H1 (cell line): ENCODE measurements at regions not wholly inside any gene's neighbourhood (a gene's known extent, or its start where the extent isn't known, plus 50 kb on each side); places are given as distances from the start of the nearest gene placed in this dataset.

ENCODE experiments used
- CBX5 ChIP-seq: fragments of 300-800, 300-1000 bp; sonication (generic); IDR thresholded peaks from 2 replicates; pipeline ENCODE4 v1.7.1; 2016; ENCODE audit warnings: antibody characterized with exemption, low read length, low read depth
- FOSL1 ChIP-seq: IDR thresholded peaks from 2 replicates; pipeline ENCODE4 v1.6.1; 2011; ENCODE audit warnings: mild to moderate bottlenecking, low read depth, low read length, moderate library complexity; ENCODE audit not compliant: insufficient read depth
- NANOG ChIP-seq: IDR thresholded peaks from 2 replicates; pipeline ENCODE4 v1.6.1; 2011; ENCODE audit warnings: low read length, low read depth, mild to moderate bottlenecking, inconsistent platforms; ENCODE audit not compliant: insufficient read depth, poor library complexity, severe bottlenecking
- RBBP5 ChIP-seq: IDR thresholded peaks from 2 replicates; pipeline ENCODE4 v1.7.1; 2012; ENCODE audit warnings: low read depth, mild to moderate bottlenecking, inconsistent platforms, low read length, moderate library complexity, borderline replicate concordance
- SIN3A ChIP-seq, 2 experiments: IDR thresholded peaks in 1 of 2; conservative IDR thresholded peaks in 1 of 2; 2 replicates each; pipeline ENCODE4 v1.6.1; 2011 to 2012; ENCODE audit warnings: low read length in 2 of 2, improper control_type of control experiment in 1 of 2, low read depth in 1 of 2, mild to moderate bottlenecking in 1 of 2
- TF ChIP-seq, protein P1 (sequence below): fragments of 300-600 bp; sonication (generic); IDR thresholded peaks from 2 replicates; pipeline ENCODE4 v1.7.1; 2012; ENCODE audit warnings: low read length, moderate library complexity, mild to moderate bottlenecking, inconsistent platforms; ENCODE audit not compliant: insufficient replicate concordance
- TF ChIP-seq, protein P2 (sequence below): IDR thresholded peaks from 2 replicates; pipeline ENCODE4 v1.6.1; 2011; ENCODE audit warnings: low read length, improper control_type of control experiment

DNA sequence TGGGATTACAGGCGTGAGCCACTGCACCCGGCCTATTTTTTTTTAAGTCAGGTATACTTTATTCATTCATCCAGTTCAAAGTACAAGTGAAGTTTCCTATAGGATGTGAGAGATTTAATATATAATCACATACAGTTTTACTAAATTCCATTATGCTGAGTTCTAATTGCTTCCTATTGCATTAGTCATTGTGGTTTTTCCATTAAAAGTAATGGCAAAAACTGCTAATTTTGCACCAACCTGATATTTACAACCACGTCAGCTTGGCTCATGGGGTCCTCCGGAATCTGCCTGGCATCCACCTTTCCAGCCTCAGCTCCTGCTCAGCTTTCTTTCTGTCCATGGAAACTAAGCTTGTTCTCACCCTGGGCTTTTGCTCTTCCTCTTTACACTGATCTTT lies 67.0 kb upstream of the CSRP2 start (continued):
- TF ChIP-seq, protein P1, sequence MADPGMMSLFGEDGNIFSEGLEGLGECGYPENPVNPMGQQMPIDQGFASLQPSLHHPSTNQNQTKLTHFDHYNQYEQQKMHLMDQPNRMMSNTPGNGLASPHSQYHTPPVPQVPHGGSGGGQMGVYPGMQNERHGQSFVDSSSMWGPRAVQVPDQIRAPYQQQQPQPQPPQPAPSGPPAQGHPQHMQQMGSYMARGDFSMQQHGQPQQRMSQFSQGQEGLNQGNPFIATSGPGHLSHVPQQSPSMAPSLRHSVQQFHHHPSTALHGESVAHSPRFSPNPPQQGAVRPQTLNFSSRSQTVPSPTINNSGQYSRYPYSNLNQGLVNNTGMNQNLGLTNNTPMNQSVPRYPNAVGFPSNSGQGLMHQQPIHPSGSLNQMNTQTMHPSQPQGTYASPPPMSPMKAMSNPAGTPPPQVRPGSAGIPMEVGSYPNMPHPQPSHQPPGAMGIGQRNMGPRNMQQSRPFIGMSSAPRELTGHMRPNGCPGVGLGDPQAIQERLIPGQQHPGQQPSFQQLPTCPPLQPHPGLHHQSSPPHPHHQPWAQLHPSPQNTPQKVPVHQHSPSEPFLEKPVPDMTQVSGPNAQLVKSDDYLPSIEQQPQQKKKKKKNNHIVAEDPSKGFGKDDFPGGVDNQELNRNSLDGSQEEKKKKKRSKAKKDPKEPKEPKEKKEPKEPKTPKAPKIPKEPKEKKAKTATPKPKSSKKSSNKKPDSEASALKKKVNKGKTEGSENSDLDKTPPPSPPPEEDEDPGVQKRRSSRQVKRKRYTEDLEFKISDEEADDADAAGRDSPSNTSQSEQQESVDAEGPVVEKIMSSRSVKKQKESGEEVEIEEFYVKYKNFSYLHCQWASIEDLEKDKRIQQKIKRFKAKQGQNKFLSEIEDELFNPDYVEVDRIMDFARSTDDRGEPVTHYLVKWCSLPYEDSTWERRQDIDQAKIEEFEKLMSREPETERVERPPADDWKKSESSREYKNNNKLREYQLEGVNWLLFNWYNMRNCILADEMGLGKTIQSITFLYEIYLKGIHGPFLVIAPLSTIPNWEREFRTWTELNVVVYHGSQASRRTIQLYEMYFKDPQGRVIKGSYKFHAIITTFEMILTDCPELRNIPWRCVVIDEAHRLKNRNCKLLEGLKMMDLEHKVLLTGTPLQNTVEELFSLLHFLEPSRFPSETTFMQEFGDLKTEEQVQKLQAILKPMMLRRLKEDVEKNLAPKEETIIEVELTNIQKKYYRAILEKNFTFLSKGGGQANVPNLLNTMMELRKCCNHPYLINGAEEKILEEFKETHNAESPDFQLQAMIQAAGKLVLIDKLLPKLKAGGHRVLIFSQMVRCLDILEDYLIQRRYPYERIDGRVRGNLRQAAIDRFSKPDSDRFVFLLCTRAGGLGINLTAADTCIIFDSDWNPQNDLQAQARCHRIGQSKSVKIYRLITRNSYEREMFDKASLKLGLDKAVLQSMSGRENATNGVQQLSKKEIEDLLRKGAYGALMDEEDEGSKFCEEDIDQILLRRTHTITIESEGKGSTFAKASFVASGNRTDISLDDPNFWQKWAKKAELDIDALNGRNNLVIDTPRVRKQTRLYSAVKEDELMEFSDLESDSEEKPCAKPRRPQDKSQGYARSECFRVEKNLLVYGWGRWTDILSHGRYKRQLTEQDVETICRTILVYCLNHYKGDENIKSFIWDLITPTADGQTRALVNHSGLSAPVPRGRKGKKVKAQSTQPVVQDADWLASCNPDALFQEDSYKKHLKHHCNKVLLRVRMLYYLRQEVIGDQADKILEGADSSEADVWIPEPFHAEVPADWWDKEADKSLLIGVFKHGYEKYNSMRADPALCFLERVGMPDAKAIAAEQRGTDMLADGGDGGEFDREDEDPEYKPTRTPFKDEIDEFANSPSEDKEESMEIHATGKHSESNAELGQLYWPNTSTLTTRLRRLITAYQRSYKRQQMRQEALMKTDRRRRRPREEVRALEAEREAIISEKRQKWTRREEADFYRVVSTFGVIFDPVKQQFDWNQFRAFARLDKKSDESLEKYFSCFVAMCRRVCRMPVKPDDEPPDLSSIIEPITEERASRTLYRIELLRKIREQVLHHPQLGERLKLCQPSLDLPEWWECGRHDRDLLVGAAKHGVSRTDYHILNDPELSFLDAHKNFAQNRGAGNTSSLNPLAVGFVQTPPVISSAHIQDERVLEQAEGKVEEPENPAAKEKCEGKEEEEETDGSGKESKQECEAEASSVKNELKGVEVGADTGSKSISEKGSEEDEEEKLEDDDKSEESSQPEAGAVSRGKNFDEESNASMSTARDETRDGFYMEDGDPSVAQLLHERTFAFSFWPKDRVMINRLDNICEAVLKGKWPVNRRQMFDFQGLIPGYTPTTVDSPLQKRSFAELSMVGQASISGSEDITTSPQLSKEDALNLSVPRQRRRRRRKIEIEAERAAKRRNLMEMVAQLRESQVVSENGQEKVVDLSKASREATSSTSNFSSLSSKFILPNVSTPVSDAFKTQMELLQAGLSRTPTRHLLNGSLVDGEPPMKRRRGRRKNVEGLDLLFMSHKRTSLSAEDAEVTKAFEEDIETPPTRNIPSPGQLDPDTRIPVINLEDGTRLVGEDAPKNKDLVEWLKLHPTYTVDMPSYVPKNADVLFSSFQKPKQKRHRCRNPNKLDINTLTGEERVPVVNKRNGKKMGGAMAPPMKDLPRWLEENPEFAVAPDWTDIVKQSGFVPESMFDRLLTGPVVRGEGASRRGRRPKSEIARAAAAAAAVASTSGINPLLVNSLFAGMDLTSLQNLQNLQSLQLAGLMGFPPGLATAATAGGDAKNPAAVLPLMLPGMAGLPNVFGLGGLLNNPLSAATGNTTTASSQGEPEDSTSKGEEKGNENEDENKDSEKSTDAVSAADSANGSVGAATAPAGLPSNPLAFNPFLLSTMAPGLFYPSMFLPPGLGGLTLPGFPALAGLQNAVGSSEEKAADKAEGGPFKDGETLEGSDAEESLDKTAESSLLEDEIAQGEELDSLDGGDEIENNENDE: no peak
- no peak for TF ChIP-seq NANOG
- TF ChIP-seq FOSL1: no peak
- no peak for TF ChIP-seq RBBP5
- TF ChIP-seq, protein P2, sequence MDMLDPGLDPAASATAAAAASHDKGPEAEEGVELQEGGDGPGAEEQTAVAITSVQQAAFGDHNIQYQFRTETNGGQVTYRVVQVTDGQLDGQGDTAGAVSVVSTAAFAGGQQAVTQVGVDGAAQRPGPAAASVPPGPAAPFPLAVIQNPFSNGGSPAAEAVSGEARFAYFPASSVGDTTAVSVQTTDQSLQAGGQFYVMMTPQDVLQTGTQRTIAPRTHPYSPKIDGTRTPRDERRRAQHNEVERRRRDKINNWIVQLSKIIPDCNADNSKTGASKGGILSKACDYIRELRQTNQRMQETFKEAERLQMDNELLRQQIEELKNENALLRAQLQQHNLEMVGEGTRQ: no peak
- TF ChIP-seq SIN3A (conservative IDR thresholded peaks at IDR 0.05 in 1 of 2, IDR thresholded peaks at IDR 0.05 in 1 of 2; ENCODE audit: low read depth in 1 of 2, low read length in 2 of 2): no peak
- TF ChIP-seq CBX5: no peak
